Suprapubic skin (tissue), 4 donors: ENCODE measurements at regions not wholly inside any gene's neighbourhood (a gene's known extent, or its start where the extent isn't known, plus 50 kb on each side); places are given as distances from the start of the nearest gene placed in this dataset.

Source experiments
- DNase-seq, 2 donors: peaks; one replicate each; pipeline ENCODE4 v3.0.0-alpha.2; 2019; ENCODE audit warnings: low spot score in 2 of 2
- H3K27ac ChIP-seq: fragments of 200-600 bp; sonication (generic); one replicate; pipeline ENCODE4 v1.5.1; 2019
- H3K27me3 ChIP-seq: fragments of 200-600 bp; sonication (generic); one replicate; pipeline ENCODE4 v1.5.1; 2019
- H3K36me3 ChIP-seq: fragments of 200-600 bp; sonication (generic); one replicate; pipeline ENCODE4 v1.5.1; 2019
- H3K4me1 ChIP-seq: fragments of 200-600 bp; sonication (generic); one replicate; pipeline ENCODE4 v1.5.1; 2019
- H3K4me3 ChIP-seq: fragments of 200-600 bp; sonication (generic); one replicate; pipeline ENCODE4 v1.5.1; 2019; ENCODE audit warnings: mild to moderate bottlenecking
- H3K9me3 ChIP-seq: fragments of 200-600 bp; sonication (generic); one replicate; pipeline ENCODE4 v1.5.1; 2019
- CTCF ChIP-seq, 2 donors: fragments of 200-600 bp in 1 of 2; fragments of 450-650 bp in 1 of 2; sonication (generic) in 1 of 2; IDR thresholded peaks; one replicate each; pipeline ENCODE4 v1.5.1; 2016 to 2019; ENCODE audit warnings: antibody characterized with exemption in 2 of 2, mild to moderate bottlenecking in 1 of 2, moderate library complexity in 1 of 2
- EP300 ChIP-seq: sonication (generic); formaldehyde crosslinking; IDR thresholded peaks from one replicate; pipeline ENCODE4 v1.6.1; 2017; ENCODE audit warnings: antibody characterized with exemption
- POLR2A ChIP-seq, 2 donors: fragments of 450-650 bp; IDR thresholded peaks; one replicate each; pipeline ENCODE4 v1.6.1; 2017; ENCODE audit warnings: antibody characterized with exemption in 2 of 2, mild to moderate bottlenecking in 2 of 2, moderate library complexity in 2 of 2
- POLR2AphosphoS5 ChIP-seq, 3 donors: sonication (generic); formaldehyde crosslinking; IDR thresholded peaks; one replicate each; pipeline ENCODE4 v1.6.1; 2017; ENCODE audit warnings: antibody characterized with exemption in 3 of 3
- WGBS: methylation state at CpG from one replicate; pipeline ENCODE4 v1.1.5; 2018; 5-methylcytosine and 5-hydroxymethylcytosine counted together

GRCh38 chr7:25887795-25888559 lies 264.0 kb upstream of the NFE2L3 start:
- Histone ChIP-seq H3K36me3 (no peaks in the 10 kb centered on the region), H3K4me3 (no peak overlapping the region), H3K27ac (no peak overlapping the region), H3K9me3 (no peaks in the 10 kb centered on the region), H3K4me1 (peaks cover 4% of the 10 kb centered on the region), H3K27me3 (peaks cover 52% of the 10 kb centered on the region)
- 96% methylated on average over 2 of the region's 2 CpGs for WGBS
- DNase-seq: no peak
- TF ChIP-seq CTCF (IDR thresholded peaks at IDR 0.05) (no peak), POLR2AphosphoS5 (IDR thresholded peaks at IDR 0.05) (no peak), EP300 (no peak), POLR2A (IDR thresholded peaks at IDR 0.05) (no peak)

GRCh38 chr7:25889765-25890164 lies 262.2 kb upstream of the NFE2L3 start:
- H3K9me3 ChIP-seq: no peaks in the 10 kb centered on the region
- H3K27ac ChIP-seq: no peak overlapping the region
- no peak overlapping the region for H3K4me3 ChIP-seq
- no peak for DNase-seq
- WGBS: 63% methylated on average over 7 of the region's 7 CpGs
- H3K4me1 ChIP-seq: peaks cover 15% of the 10 kb centered on the region
- TF ChIP-seq CTCF (IDR thresholded peaks at IDR 0.05) (no peak), POLR2A (IDR thresholded peaks at IDR 0.05) (no peak), POLR2AphosphoS5 (IDR thresholded peaks at IDR 0.05) (no peak), EP300 (no peak)
- H3K36me3 ChIP-seq: no peaks in the 10 kb centered on the region
- peaks cover 35% of the 10 kb centered on the region for H3K27me3 ChIP-seq

GRCh38 chr7:25891591-25891990 lies 260.4 kb upstream of the NFE2L3 start:
- TF ChIP-seq POLR2A (IDR thresholded peaks at IDR 0.05): no peak
- no peak for TF ChIP-seq CTCF (IDR thresholded peaks at IDR 0.05)
- no peak for TF ChIP-seq EP300
- no peak for TF ChIP-seq POLR2AphosphoS5 (IDR thresholded peaks at IDR 0.05)
- H3K4me3 ChIP-seq: no peak overlapping the region
- no peak overlapping the region for H3K27ac ChIP-seq
- no peaks in the 10 kb centered on the region for H3K36me3 ChIP-seq
- H3K27me3 ChIP-seq: peaks cover 25% of the 10 kb centered on the region
- DNase-seq: no peak
- peaks cover 23% of the 10 kb centered on the region for H3K4me1 ChIP-seq
- WGBS: 86% methylated on average over 4 of the region's 4 CpGs
- no peaks in the 10 kb centered on the region for H3K9me3 ChIP-seq

GRCh38 chr7:25893436-25893835 lies 258.6 kb upstream of the NFE2L3 start:
- Histone ChIP-seq H3K27me3 (peaks cover 16% of the 10 kb centered on the region), H3K27ac (no peak overlapping the region), H3K9me3 (no peaks in the 10 kb centered on the region), H3K4me3 (peak overlapping the region; percentile 50), H3K4me1 (peaks cover 23% of the 10 kb centered on the region), H3K36me3 (no peaks in the 10 kb centered on the region)
- TF ChIP-seq POLR2A (IDR thresholded peaks at IDR 0.05) (no peak), CTCF (IDR thresholded peaks at IDR 0.05) (no peak), POLR2AphosphoS5 (IDR thresholded peaks at IDR 0.05) (no peak), EP300 (no peak)
- 0% methylated on average over 1 of the region's 1 CpG for WGBS
- no peak for DNase-seq

- Histone ChIP-seq H3K27me3 (peaks cover 10% of the 10 kb centered on the region), H3K27ac (no peak overlapping the region), H3K4me3 (no peak overlapping the region), H3K9me3 (no peaks in the 10 kb centered on the region), H3K36me3 (no peaks in the 10 kb centered on the region), H3K4me1 (peaks cover 23% of the 10 kb centered on the region)
- 67% methylated on average over 7 of the region's 7 CpGs for WGBS
- TF ChIP-seq POLR2A (IDR thresholded peaks at IDR 0.05) (no peak), CTCF (IDR thresholded peaks at IDR 0.05) (no peak), EP300 (no peak), POLR2AphosphoS5 (IDR thresholded peaks at IDR 0.05) (no peak)
- DNase-seq: no peak
Observed at GRCh38 chr7:25894002-25894901, 257.7 kb upstream of the NFE2L3 start.
